Kidney capillary endothelial cell (primary cell): ENCODE measurements at regions not wholly inside any gene's neighbourhood (a gene's known extent, or its start where the extent isn't known, plus 50 kb on each side); places are given as distances from the start of the nearest gene placed in this dataset.
"Not testable (repeated sequence)": the region's sequence is repeated elsewhere in the genome, so short reads cannot be mapped to it uniquely, and the experiment has no call there.

ENCODE experiments used
- DNase-seq: peaks from one replicate; pipeline ENCODE4 v3.0.0-alpha.2; 2018; ENCODE audit warnings: low spot score

- DNase-seq = no peak
These were observed 50.4 kb upstream of the PRSS23 start for GRCh38 chr11:86749821-86750401.

GRCh38 chr11:86749376-86749775, 51.0 kb upstream of the PRSS23 start:
- DNase-seq = no peak

GRCh38 chr11:86748296-86748695, 52.0 kb upstream of the PRSS23 start:
- no peak for DNase-seq

- no peak for DNase-seq
These were observed 52.5 kb upstream of the PRSS23 start for GRCh38 chr11:86747801-86748200.

GRCh38 chr11:86746514-86746913, 53.8 kb upstream of the PRSS23 start:
- no peak for DNase-seq

DNA sequence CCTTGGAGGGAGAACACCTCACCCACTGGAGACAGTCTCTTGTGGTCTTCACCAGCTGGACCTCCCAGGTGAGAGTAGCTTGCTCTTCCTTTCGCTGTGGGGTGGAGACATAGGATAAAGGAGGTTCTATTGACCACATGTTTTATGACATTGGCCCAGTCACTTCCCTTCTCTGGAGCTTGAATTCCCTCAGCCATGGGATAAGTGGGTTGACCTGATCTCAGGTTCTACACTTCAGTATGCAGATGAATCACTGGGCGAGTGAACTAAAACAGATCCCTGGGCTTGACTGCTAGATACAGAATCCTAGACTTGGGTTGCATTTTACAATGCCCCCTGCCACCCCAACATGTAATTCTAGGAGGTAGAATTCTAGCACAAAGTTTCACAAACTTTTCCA, 54.8 kb upstream of the PRSS23 start:
- no peak for DNase-seq

GRCh38 chr11:86743223-86744118, 56.9 kb upstream of the PRSS23 start:
- peak; percentile 96 for DNase-seq

DNA sequence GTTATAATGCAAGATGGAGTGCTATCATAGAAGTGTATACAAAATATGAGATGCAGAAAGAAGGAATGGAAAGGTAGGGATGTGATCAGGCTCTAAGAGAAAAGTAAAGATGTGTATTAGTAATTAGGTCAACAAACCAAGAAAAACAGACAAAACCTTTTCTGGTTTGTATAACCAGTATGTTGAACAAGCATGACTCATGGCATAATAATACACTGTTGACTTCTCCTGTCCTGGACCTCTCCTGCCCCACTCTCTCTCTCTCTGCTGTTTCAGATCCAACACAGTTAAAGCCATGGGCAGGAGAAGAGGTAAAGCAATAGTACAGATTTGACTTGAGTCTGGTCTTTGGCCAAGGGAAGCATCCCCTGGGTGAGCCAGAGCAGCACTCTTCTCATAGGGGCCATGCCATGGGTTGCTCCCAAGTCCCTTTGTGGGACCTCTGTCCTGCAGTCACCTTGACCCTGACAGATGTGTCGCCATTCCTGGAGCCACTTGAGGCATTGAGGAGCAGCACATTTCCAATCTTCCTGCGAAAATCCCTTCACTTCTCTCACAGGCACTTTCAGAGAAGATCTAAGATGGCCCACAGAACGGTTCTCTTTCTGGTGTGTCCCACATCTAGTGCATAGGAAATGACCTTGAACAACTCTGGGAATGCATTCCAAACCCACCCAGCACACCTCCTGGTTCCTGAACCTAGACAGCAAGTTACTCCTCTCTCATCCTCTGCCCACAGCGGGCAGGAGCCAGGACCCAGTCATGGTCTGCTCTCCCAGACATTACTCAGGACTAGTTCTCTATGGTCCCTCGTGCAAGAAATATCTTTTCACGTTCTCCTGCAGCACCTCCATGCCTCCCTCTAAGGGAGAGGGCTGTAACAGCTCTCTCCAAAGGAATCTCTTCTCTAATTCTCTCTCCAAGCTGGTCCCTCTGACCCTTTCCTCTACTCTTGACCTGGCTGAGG, 58.2 kb upstream of the PRSS23 start:
- peak; percentile 61 for DNase-seq

GRCh38 chr11:86741484-86741835, 58.9 kb upstream of the PRSS23 start:
- DNase-seq = peak; percentile 43

GRCh38 chr11:86740628-86741483, 59.5 kb upstream of the PRSS23 start:
- peak; percentile 97 for DNase-seq

DNA sequence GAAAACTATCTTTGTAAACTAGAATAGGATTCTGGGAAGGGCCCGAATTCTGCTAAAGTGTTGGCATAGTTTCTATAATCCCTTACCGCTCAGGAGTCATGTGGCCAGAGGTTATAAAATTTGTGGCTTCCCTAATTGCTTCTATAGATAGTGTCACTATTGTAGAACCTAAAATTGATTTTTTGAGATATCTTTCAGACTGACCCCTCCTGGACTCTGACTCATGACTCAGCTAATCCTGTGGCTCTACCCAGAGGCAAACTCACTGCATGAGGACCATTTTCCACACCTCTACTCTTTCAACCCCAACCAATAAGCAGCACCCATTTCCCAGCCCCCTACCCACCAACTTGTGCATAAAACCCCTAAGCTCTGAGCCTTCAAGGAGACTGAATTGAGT, 61.8 kb upstream of the PRSS23 start:
- DNase-seq = no peak

- peak; percentile 98 for DNase-seq
These were observed 62.6 kb upstream of the PRSS23 start for GRCh38 chr11:86737737-86738136.

- DNase-seq = no peak
These were observed 63.1 kb upstream of the PRSS23 start for GRCh38 chr11:86737230-86737629.

- DNase-seq = no peak
These were observed 63.8 kb upstream of the PRSS23 start for GRCh38 chr11:86736291-86737143.

DNA sequence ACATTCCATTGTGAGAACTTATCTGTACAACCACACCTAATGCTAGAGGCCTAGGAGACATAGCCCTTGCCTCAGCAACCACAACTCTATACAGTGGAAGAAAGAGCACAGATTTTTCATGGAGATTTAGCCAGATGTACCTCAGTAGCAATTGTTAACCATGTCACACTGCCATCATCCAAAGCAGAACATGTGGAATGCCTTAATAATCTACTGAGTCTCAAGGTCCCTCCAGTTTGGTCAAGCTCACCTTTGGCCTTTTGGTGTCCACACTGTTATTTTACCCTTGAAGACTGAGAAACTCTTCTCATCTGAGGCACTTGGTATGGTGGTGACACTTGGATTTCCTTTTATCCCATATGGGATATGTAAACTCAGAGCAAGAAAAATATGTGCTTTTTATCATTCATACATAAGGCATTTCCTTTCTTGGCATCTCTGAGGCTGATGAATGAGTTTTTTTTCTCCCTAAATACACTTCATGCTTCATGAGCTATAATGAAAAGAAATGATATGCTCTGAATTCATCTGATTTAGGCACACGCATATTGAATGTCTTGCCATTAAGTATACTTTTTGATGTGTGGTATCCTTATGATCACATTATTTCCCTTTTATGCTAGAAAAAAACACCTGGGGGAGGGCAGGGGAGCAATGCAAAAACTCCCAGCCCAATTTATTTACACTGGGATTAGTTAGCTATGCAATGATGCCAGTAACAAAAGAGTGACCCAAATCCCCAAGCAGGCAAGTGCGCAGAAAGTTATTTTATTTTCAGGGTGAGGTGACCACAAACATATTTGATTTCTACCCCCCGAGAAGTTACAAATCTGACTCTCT, 63.3 kb upstream of the ME3 start:
- DNase-seq = peak; percentile 85

- not testable (repeated sequence) for DNase-seq
These were observed 60.3 kb upstream of the ME3 start for GRCh38 chr11:86732739-86733138.

GRCh38 chr11:86732286-86732685, 59.9 kb upstream of the ME3 start:
- not testable (repeated sequence) for DNase-seq

DNA sequence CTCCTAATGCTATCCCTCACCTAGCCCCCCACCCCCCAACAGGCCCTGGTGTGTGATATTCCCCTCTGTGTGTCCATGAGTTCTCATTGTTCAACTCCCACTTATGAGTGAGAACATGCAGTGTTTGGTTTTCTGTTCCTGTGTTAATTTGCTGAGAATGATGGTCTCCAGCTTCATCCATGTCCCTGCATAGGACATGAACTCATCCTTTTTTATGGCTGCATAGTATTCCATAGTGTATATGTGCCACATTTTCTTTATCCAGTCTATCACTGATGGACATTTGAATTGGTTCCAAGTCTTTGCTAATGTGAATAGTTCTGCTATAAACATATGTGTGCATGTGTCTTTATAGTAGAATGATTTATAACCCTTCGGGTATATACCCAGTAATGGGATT, 57.2 kb upstream of the ME3 start:
- DNase-seq = not testable (repeated sequence)

- no peak for DNase-seq
These were observed 56.1 kb upstream of the ME3 start for GRCh38 chr11:86728562-86728961.
